ENCODE measurements at regions not wholly inside any gene's neighbourhood (a gene's known extent, or its start where the extent isn't known, plus 50 kb on each side); places are given as distances from the start of the nearest gene placed in this dataset.

GRCh38 chr9:116080561-116080960 is 73.0 kb upstream of the PAPPA start:
- no peak overlapping the region for H2BK12ac ChIP-seq (ENCODE audit: insufficient read length, low read depth, low read length)
- H2AFZ ChIP-seq (ENCODE audit: low read length): no peak overlapping the region
- H2AK5ac ChIP-seq (ENCODE audit: insufficient read length, low read length): no peak overlapping the region
- no peaks in the 10 kb centered on the region for H3K79me1 ChIP-seq (ENCODE audit: insufficient read depth, low read depth, low read length, poor library complexity, severe bottlenecking)
- no CpG with 5 or more reads among the region's 5 CpGs for WGBS (ENCODE audit: extremely low coverage, insufficient read length, low lambda C conversion rate)
- no peaks in the 10 kb centered on the region for H3K9me3 Mint-ChIP-seq
- H2BK5ac ChIP-seq (ENCODE audit: insufficient read length, low read length): no peak overlapping the region
- H4K91ac ChIP-seq (ENCODE audit: insufficient read length, low read depth, low read length): no peak overlapping the region
- no peak overlapping the region for H4K8ac ChIP-seq (replicated peaks; ENCODE audit: insufficient read length, low read depth, low read length)
- no peak overlapping the region for H3K4me3 Mint-ChIP-seq
- H3K27me3 ChIP-seq (ENCODE audit: insufficient read depth, low read length): no peaks in the 10 kb centered on the region
- H3K56ac ChIP-seq (ENCODE audit: insufficient read length, low read depth, low read length): no peak overlapping the region
- H3K4me1 ChIP-seq (ENCODE audit: insufficient read depth, low read length): no peaks in the 10 kb centered on the region
- no peaks in the 10 kb centered on the region for H4K20me1 ChIP-seq (ENCODE audit: control insufficient read depth, insufficient read depth, insufficient read length)
- H3K23me2 ChIP-seq (ENCODE audit: insufficient read length, low read depth, low read length, poor library complexity, severe bottlenecking): no peaks in the 10 kb centered on the region
- H3K9me3 ChIP-seq (ENCODE audit: control insufficient read depth, low read depth, low read length): no peaks in the 10 kb centered on the region
- H3K18ac ChIP-seq (ENCODE audit: insufficient read length, low read depth, low read length): no peak overlapping the region
- no peak overlapping the region for H3T11ph ChIP-seq (ENCODE audit: low read length)
- peak; percentile 38 for TF ChIP-seq CTCF (conservative IDR thresholded peaks at IDR 0.05)
- no peaks in the 10 kb centered on the region for H3K36me3 Mint-ChIP-seq (ENCODE audit: insufficient read depth in 1 of 3, low read depth in 3 of 3)
- H3K14ac ChIP-seq (ENCODE audit: insufficient read depth, low read length): no peak overlapping the region
- no peak overlapping the region for H3K23ac ChIP-seq (ENCODE audit: insufficient read length, low read depth, low read length)
- no peaks in the 10 kb centered on the region for H3K79me2 ChIP-seq (ENCODE audit: insufficient read depth, low read length)
- no peak overlapping the region for H3K27ac Mint-ChIP-seq
- H4K5ac ChIP-seq (ENCODE audit: insufficient read length, low read depth, low read length): no peak overlapping the region
- no peak overlapping the region for H3K9ac ChIP-seq (ENCODE audit: extremely low read depth, insufficient read length, low read length)
- peaks cover 3 to 6% of the 10 kb centered on the region in 2 experiments; a peak in 3 of 4 replicates for H3K4me1 Mint-ChIP-seq
- no peak overlapping the region for H3K4me2 ChIP-seq (ENCODE audit: insufficient read depth, insufficient read length, low read length)
- H3K27ac ChIP-seq (ENCODE audit: insufficient read length, low read depth, low read length): no peak overlapping the region
- no peak overlapping the region for H3K4ac ChIP-seq (ENCODE audit: low read depth, low read length)
- H2BK15ac ChIP-seq (ENCODE audit: low read depth, low read length): no peak overlapping the region
- no peak overlapping the region for H2BK20ac ChIP-seq (ENCODE audit: low read depth, low read length, poor library complexity, severe bottlenecking)
- peak; percentile 44 for DNase-seq
- no peak overlapping the region for H2BK120ac ChIP-seq (ENCODE audit: low read depth, low read length, poor library complexity, severe bottlenecking)
- H3K27me3 Mint-ChIP-seq (ENCODE audit: low read depth): no peaks in the 10 kb centered on the region
